ENCODE measurements at regions not wholly inside any gene's neighbourhood (a gene's known extent, or its start where the extent isn't known, plus 50 kb on each side); places are given as distances from the start of the nearest gene placed in this dataset.
"Not testable (repeated sequence)": the region's sequence is repeated elsewhere in the genome, so short reads cannot be mapped to it uniquely, and the experiment has no call there.

DNA sequence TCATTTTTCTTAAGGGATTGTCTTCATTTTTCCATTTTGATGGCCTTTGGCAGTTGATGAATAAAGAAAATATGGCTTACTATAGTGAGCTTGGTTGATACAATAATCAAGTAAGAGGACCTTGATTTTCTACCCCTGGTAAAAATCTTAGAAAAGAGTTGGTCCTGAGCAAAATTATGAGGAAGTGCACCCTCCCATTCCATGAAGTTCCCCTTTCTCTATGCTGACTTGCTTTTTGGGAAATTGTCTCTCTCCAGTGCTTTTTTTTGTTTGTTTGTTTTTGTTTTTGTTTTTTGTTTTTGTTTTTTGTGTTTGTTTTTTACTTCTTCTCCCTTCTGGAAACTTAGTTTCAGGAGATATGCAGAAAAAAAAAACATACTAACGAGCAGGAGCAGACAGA, 449.2 kb upstream of the ACTBL2 start:
- peaks cover 4% of the 10 kb centered on the region for H3K9me3 ChIP-seq (ENCODE audit: control insufficient read depth, low read length)
- H3K27me3 Mint-ChIP-seq (ENCODE audit: insufficient read depth) = no peaks in the 10 kb centered on the region

DNA sequence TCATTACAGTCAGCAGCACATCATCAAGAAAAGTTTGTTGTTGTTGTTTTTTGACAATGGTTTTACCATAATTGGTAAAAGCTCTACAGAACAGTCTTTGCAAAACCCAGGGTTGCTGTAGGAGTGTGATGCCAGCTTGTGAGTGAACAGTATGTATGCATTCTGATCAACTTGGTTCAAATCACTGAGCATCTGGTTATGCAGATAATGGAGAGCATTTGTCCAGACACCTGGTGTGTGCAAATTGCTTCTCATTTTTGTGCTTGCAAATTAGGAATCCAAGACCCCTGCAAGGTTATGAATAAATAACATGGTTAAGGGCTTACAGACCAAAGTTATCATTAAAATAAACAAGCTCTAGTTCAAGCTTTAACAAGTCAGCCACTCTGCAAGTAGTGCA, 448.7 kb upstream of the ACTBL2 start:
- Histone ChIP-seq H3K4me1 (ENCODE audit: control insufficient read depth, insufficient read depth, low read length) (no peaks in the 10 kb centered on the region), H3K27ac (ENCODE audit: low read depth, low read length) (no peak overlapping the region), H3K36me3 (ENCODE audit: control insufficient read depth, insufficient read depth, low read length) (no peaks in the 10 kb centered on the region), H3K4me3 (ENCODE audit: low read length) (no peak overlapping the region), H3K9me3 (ENCODE audit: control insufficient read depth, low read length) (peaks cover 4% of the 10 kb centered on the region), H3K27me3 (ENCODE audit: control insufficient read depth, insufficient read depth, low read length, poor library complexity, severe bottlenecking) (no peaks in the 10 kb centered on the region), H3K9ac (ENCODE audit: extremely low read depth, low read length, poor library complexity, severe bottlenecking) (no peak overlapping the region)
- TF ChIP-seq, protein P1, sequence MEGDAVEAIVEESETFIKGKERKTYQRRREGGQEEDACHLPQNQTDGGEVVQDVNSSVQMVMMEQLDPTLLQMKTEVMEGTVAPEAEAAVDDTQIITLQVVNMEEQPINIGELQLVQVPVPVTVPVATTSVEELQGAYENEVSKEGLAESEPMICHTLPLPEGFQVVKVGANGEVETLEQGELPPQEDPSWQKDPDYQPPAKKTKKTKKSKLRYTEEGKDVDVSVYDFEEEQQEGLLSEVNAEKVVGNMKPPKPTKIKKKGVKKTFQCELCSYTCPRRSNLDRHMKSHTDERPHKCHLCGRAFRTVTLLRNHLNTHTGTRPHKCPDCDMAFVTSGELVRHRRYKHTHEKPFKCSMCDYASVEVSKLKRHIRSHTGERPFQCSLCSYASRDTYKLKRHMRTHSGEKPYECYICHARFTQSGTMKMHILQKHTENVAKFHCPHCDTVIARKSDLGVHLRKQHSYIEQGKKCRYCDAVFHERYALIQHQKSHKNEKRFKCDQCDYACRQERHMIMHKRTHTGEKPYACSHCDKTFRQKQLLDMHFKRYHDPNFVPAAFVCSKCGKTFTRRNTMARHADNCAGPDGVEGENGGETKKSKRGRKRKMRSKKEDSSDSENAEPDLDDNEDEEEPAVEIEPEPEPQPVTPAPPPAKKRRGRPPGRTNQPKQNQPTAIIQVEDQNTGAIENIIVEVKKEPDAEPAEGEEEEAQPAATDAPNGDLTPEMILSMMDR (conservative IDR thresholded peaks at IDR 0.05) = no peak
- Mint-ChIP-seq H3K27me3 (ENCODE audit: insufficient read depth) (no peaks in the 10 kb centered on the region), H3K4me3 (no peak overlapping the region), H3K27ac (no peak overlapping the region), H3K36me3 (ENCODE audit: low read depth) (no peaks in the 10 kb centered on the region), H3K4me1 (no peaks in the 10 kb centered on the region), H3K9me3 (peaks cover 14% of the 10 kb centered on the region)
- DNase-seq = no peak

More for the DNA sequence above, 449.2 kb upstream of the ACTBL2 start:
- no peaks in the 10 kb centered on the region for H3K36me3 Mint-ChIP-seq (ENCODE audit: low read depth)
- Histone ChIP-seq H3K4me1 (ENCODE audit: control insufficient read depth, insufficient read depth, low read length) (no peaks in the 10 kb centered on the region), H3K27ac (ENCODE audit: low read depth, low read length) (no peak overlapping the region), H3K9ac (ENCODE audit: extremely low read depth, low read length, poor library complexity, severe bottlenecking) (no peak overlapping the region), H3K36me3 (ENCODE audit: control insufficient read depth, insufficient read depth, low read length) (no peaks in the 10 kb centered on the region), H3K4me3 (ENCODE audit: low read length) (no peak overlapping the region), H3K27me3 (ENCODE audit: control insufficient read depth, insufficient read depth, low read length, poor library complexity, severe bottlenecking) (no peaks in the 10 kb centered on the region)
- no peaks in the 10 kb centered on the region for H3K4me1 Mint-ChIP-seq
- TF ChIP-seq, protein P1 (conservative IDR thresholded peaks at IDR 0.05) = no peak
- 80% methylated on average over 1 of the region's 1 CpG; no CpG with 5 or more reads in 1 of the 2 experiments for WGBS, 2 experiments (ENCODE audit: insufficient coverage in 1 of 2, insufficient read length in 1 of 2)
- no peak overlapping the region for H3K27ac Mint-ChIP-seq
- H3K9me3 Mint-ChIP-seq = peaks cover 13% of the 10 kb centered on the region
- no peak overlapping the region for H3K4me3 Mint-ChIP-seq
- DNase-seq = no peak

DNA sequence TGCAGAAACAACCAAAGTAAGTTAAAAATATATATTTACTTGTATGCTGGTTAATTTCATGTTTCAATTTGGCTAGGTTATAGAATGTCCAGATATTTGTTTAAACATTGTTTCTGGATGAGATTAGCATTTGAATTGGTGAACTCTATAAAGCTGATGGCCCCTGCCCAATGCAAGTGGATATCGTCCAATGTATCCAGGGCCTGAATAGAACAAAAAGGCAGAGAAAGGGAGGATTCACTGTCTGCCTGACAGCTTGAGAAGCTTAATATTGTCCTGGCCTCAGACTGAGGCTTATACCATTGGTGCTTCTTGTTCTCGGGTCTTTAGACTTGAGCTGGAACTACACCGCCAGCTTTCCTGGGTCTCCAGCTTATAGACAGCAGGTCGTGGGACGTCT, 446.7 kb upstream of the ACTBL2 start:
- peaks cover 4% of the 10 kb centered on the region for H3K9me3 ChIP-seq (ENCODE audit: control insufficient read depth, low read length)
- H3K4me3 ChIP-seq (ENCODE audit: low read length) = no peak overlapping the region
- no peaks in the 10 kb centered on the region for H3K4me1 ChIP-seq (ENCODE audit: control insufficient read depth, insufficient read depth, low read length)
- no peak for DNase-seq
- Mint-ChIP-seq H3K27me3 (ENCODE audit: insufficient read depth) (no peaks in the 10 kb centered on the region), H3K27ac (no peak overlapping the region), H3K4me1 (no peaks in the 10 kb centered on the region), H3K36me3 (ENCODE audit: low read depth) (no peaks in the 10 kb centered on the region), H3K4me3 (no peak overlapping the region), H3K9me3 (peaks cover 17% of the 10 kb centered on the region)
- H3K27me3 ChIP-seq (ENCODE audit: control insufficient read depth, insufficient read depth, low read length, poor library complexity, severe bottlenecking) = no peaks in the 10 kb centered on the region
- TF ChIP-seq, protein P1 (conservative IDR thresholded peaks at IDR 0.05) = no peak
- no peak overlapping the region for H3K9ac ChIP-seq (ENCODE audit: extremely low read depth, low read length, poor library complexity, severe bottlenecking)
- no peaks in the 10 kb centered on the region for H3K36me3 ChIP-seq (ENCODE audit: control insufficient read depth, insufficient read depth, low read length)
- 81 to 95% methylated on average over 2 to 5 of the region's 5 CpGs for WGBS, 2 experiments (ENCODE audit: insufficient coverage in 1 of 2, insufficient read length in 1 of 2)
- H3K27ac ChIP-seq (ENCODE audit: low read depth, low read length) = no peak overlapping the region

DNA sequence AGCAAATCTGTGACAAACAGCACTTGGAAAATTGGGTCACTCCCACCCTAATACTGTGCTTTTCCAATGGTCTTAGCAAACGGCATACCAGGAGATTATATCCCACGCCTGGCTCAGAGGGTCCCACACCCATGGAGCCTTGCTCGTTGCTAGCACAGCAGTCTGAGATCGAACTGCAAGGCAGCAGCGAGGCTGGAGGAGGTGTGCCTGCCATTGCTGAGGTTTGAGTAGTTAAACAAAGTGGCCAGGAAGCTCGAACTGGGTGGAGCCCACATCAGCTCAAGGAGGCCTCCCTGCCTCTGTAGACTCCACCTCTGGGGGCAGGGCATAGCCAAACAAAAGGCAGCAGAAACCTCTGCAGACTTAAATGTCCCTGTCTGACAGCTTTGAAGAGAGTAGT, 440.5 kb upstream of the ACTBL2 start:
- not testable (repeated sequence) for H3K4me3 Mint-ChIP-seq; H3K36me3 Mint-ChIP-seq (ENCODE audit: low read depth); H3K9ac ChIP-seq (ENCODE audit: extremely low read depth, low read length, poor library complexity, severe bottlenecking); H3K4me3 ChIP-seq (ENCODE audit: low read length); H3K27me3 ChIP-seq (ENCODE audit: control insufficient read depth, insufficient read depth, low read length, poor library complexity, severe bottlenecking); H3K4me1 Mint-ChIP-seq; DNase-seq; H3K36me3 ChIP-seq (ENCODE audit: control insufficient read depth, insufficient read depth, low read length); H3K27ac Mint-ChIP-seq; H3K27me3 Mint-ChIP-seq (ENCODE audit: insufficient read depth); H3K4me1 ChIP-seq (ENCODE audit: control insufficient read depth, insufficient read depth, low read length); H3K27ac ChIP-seq (ENCODE audit: low read depth, low read length)
- H3K9me3 Mint-ChIP-seq = peaks cover 34% of the 10 kb centered on the region
- peaks cover 13% of the 10 kb centered on the region for H3K9me3 ChIP-seq (ENCODE audit: control insufficient read depth, low read length)
- WGBS, 2 experiments (ENCODE audit: insufficient coverage in 1 of 2, insufficient read length in 1 of 2) = 88 to 98% methylated on average over 4 to 6 of the region's 6 CpGs

Data from endodermal cell (in vitro differentiated cells).